Motor neuron (in vitro differentiated cells): ENCODE measurements at regions not wholly inside any gene's neighbourhood (a gene's known extent, or its start where the extent isn't known, plus 50 kb on each side); places are given as distances from the start of the nearest gene placed in this dataset.
"Not testable (repeated sequence)": the region's sequence is repeated elsewhere in the genome, so short reads cannot be mapped to it uniquely, and the experiment has no call there.

ENCODE experiments used
- ATAC-seq, 8 experiments: fragments of 200-7000 bp; cut with Tn5 transposase; replicated peaks in 6 of 8; 2 replicates each; pipeline ENCODE4 v1.8.0; 2021; ENCODE audit warnings: mild to moderate bottlenecking in 8 of 8, moderate library complexity in 8 of 8
- H3K27ac ChIP-seq, 2 donors: fragments of 250-450 bp; sonication (Bioruptor Pico); 2 replicates each; pipeline ENCODE4 v1.9.0; 2021; ENCODE audit warnings: antibody characterized with exemption in 2 of 2, mild to moderate bottlenecking in 2 of 2, moderate library complexity in 1 of 2
- H3K4me1 ChIP-seq, 2 donors: fragments of 250-450 bp; sonication (Bioruptor Pico); replicated peaks in 1 of 2; 2 replicates each; pipeline ENCODE4 v1.6.1; 2021; ENCODE audit warnings: antibody characterized with exemption in 2 of 2, mild to moderate bottlenecking in 2 of 2, moderate library complexity in 1 of 2
- H3K4me3 ChIP-seq, 5 donors: fragments of 250-450 bp; sonication (Bioruptor Pico); 2 replicates each; pipeline ENCODE4 v1.9.0; 2021; ENCODE audit warnings: antibody characterized with exemption in 5 of 5, mild to moderate bottlenecking in 5 of 5, moderate library complexity in 4 of 5
- WGBS, 10 experiments: fragments of 450-650 bp; shearing (Covaris generic); methylation state at CpG; one replicate each; pipeline ENCODE4 v1.0.0; 2022; 5-methylcytosine and 5-hydroxymethylcytosine counted together
- in situ Hi-C, 9 experiments: fragments of 400-800 bp; cut with MboI; loops; one replicate each; pipeline ENCODE4 v1.15.0; 2021; ENCODE audit warnings: low sequenced_read_pairs in 9 of 9, low pct_unique_long_range_greater_than_20kb in 2 of 9; ENCODE audit not compliant: unreplicated experiment in 9 of 9

DNA sequence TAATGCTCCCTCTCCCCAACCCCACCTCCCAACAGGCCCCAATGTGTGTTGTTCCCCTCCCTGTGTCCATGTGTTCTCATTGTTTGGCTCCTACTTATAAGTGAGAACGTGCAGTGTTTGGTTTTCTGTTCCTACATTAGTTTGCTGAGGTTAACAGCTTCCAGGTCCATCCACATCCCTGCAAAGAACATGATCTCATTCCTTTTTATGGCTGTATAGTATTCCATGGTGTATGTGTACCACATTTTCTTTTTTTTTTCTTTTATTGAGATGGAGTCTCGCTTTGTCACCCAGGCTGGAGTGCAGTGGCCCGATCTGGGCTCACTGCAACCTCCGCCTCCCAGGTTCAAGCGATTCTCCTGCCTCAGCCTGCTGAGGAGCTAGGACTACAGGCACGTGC, 86.8 kb downstream of the RAP2B start:
- not testable (repeated sequence) for H3K27ac ChIP-seq

DNA sequence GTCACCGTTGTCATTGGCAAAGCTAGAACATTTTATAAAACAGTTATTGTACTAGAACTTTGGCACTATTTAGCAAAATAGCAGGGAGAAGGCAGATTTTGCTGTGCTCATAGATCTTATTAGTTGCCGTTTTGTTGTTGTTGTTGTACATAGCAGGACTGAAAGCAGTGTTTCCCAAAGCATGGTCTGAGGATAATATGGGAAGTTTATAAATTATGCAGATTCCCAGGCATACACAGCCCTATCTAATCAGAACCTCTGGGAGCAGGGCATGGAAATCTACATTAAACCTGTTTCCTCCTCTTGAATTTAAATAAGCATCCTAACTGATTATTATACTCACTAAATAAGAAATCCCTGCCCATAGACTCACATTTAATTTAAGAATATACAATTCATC, 87.9 kb downstream of the RAP2B start:
- WGBS, 10 experiments: 21 to 100% (median 78%) methylated on average over 1 to 2 of the region's 2 CpGs
- ATAC-seq: no peak
- Histone ChIP-seq H3K4me1 (no peaks in the 10 kb centered on the region), H3K4me3 (no peak overlapping the region), H3K27ac (no peak overlapping the region)
- in situ Hi-C loops: no loop called here

More for the DNA sequence above, 86.8 kb downstream of the RAP2B start:
- ATAC-seq, in situ Hi-C loops, H3K4me3 ChIP-seq, H3K4me1 ChIP-seq: not testable (repeated sequence)
- 63 to 100% (median 83%) methylated on average over 1 to 2 of the region's 6 CpGs; no CpG with 5 or more reads in 6 of the 10 experiments for WGBS, 10 experiments

DNA sequence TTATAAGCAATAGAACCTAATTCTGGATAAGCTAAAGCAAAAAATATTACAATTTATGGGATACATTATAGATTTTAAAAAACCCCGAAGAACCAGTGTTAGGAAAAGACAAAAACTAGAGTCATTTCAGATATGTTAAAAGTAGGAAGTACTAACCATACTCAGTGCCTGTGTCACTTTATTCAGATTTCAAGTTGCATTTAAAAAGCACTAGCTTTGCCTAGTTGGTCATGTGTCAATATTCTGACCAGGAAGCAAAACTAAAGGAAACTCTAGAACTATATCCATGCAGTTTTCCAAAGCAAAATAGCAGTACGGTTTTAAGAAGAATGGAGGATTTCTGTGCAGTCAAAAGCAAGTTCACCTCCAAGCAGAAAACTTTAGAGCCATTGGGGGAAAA, 88.4 kb downstream of the RAP2B start:
- 67 to 95% (median 77%) methylated on average over 1 to 2 of the region's 2 CpGs for WGBS, 10 experiments
- in situ Hi-C loops: no loop called here
- H3K4me1 ChIP-seq: no peaks in the 10 kb centered on the region
- no peak overlapping the region for H3K27ac ChIP-seq
- H3K4me3 ChIP-seq: no peak overlapping the region
- ATAC-seq: peak in 1 of 8 experiments; percentile 31

DNA sequence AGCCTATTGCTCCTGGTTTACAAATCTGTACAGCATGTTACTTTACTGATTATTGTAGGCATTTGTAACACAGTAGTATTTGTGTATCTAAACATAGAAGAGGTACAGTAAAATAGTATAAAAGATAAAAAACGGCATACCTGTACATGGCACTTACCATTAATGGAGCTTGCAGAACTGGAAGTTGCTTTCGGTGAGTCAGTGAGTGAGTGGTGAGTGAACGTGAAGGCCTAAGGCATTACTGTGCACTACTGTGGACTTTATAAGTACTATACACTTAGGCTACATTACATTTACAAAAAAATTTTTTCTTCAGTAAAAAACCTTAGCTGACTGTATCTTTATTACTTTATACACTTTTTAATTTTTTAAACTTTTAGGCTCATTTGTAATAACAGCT, 90.9 kb downstream of the RAP2B start:
- in situ Hi-C loops: no loop called here
- no peak overlapping the region for H3K4me3 ChIP-seq
- no peaks in the 10 kb centered on the region for H3K4me1 ChIP-seq
- H3K27ac ChIP-seq: no peak overlapping the region
- WGBS, 10 experiments: 52 to 100% (median 80%) methylated on average over 1 to 3 of the region's 3 CpGs; no CpG with 5 or more reads in 1 of the 10 experiments
- no peak for ATAC-seq

DNA sequence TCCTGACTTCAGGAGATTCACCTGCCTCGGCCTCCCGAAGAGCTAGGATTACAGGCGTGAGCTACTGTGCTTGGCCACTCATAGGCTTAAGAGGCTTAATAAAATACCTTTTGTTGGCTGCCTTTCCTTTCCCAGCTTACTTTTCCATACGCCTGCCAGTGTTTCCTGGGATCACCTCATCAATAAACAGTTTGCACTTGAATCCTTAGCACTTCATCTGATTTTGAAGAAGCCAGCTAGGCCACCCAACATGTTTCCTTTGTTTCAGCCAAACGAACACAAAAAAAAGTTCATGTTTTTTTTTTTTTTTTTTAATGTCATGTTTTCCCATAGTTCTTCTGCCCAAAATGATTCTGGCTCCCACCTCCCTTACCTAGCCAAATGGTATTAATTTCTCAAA, 92.3 kb downstream of the RAP2B start:
- Histone ChIP-seq H3K4me1 (no peaks in the 10 kb centered on the region), H3K4me3 (no peak overlapping the region), H3K27ac (no peak overlapping the region)
- in situ Hi-C loops: no loop called here
- WGBS, 10 experiments: 80 to 96% (median 87%) methylated on average over 1 to 5 of the region's 5 CpGs; no CpG with 5 or more reads in 1 of the 10 experiments
- ATAC-seq: no peak

DNA sequence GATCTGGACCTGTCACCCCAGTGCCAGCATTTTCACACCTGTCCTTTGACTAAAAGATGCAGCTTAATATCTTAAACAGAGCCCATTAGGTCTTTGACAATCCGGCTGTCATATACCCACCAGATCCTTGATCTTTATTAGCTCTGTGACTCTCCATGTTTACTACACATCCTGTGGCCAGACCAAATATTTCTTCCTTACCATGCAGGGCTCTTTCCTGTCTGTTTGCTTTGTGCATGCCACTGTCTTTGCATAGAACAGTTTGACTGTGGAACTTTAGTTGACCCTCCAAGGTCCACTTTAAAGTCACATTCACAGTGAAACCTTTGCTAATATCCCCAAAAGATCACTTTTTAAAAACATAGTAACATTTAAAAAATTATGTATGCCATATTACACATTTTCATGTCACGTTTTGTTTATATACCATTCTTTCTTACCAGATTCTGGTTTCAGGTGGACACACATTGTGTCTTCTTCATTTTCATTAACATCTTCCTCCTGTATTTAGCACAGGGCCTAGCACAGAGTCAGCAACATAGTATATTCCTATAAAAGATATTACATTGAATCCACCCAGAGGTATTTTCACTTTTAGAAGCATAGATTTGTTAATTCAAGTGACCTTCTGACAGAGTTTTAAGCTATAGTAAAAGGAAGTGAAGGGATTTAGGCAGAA, 95.8 kb downstream of the RAP2B start:
- in situ Hi-C loops: no loop called here
- WGBS, 10 experiments: 50 to 100% (median 95%) methylated on average over 1 to 2 of the region's 2 CpGs; no CpG with 5 or more reads in 1 of the 10 experiments
- H3K4me1 ChIP-seq: no peaks in the 10 kb centered on the region
- H3K4me3 ChIP-seq: no peak overlapping the region
- ATAC-seq: peak in 1 of 8 experiments; percentile 31
- no peak overlapping the region for H3K27ac ChIP-seq

DNA sequence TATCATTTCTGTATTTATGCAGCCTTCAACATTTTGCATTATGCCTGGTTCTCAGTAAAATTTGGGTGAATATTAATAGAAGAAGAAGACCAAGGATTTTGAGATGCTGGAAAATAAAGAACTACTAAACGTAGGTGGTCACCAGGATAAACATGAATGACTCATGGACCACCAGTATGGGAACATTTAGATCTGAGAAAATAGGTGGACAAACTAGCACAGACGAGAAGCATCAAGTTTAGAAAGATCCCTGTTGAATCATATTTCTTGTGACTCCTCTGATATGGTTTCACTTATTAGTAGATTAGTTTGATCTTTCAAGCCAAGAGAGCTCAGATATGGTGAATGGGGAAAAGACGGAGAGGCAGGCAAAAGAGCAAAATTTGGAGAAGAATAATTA, 97.9 kb downstream of the RAP2B start:
- Histone ChIP-seq H3K27ac (no peak overlapping the region), H3K4me3 (no peak overlapping the region), H3K4me1 (no peaks in the 10 kb centered on the region)
- in situ Hi-C loops: no loop called here
- 12 to 100% (median 75%) methylated on average over 1 to 3 of the region's 3 CpGs for WGBS, 10 experiments
- ATAC-seq: no peak

DNA sequence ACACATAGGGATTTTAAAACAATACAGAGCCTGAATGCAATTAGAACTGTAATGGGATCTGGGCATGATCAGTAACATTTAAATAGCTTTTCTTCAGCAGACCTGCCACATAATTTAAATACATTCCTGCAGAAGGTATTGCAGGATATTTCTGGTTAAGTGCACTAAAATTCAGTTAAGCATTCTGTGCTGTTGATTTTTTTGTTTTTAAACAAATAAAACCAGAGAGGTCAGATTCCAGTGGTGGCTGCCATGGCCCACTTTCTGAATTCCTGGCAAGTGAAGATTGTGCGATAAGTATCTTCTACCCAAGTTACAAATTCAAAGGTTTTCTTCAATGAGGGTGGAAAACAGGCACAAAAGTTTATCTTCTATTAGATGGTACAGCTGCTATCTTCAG, 98.7 kb downstream of the RAP2B start:
- in situ Hi-C loops: no loop called here
- H3K27ac ChIP-seq: no peak overlapping the region
- H3K4me3 ChIP-seq: no peak overlapping the region
- 13 to 100% (median 90%) methylated on average over 1 of the region's 1 CpG; no CpG with 5 or more reads in 1 of the 10 experiments for WGBS, 10 experiments
- no peaks in the 10 kb centered on the region for H3K4me1 ChIP-seq
- ATAC-seq: peak in 1 of 8 experiments; percentile 25

DNA sequence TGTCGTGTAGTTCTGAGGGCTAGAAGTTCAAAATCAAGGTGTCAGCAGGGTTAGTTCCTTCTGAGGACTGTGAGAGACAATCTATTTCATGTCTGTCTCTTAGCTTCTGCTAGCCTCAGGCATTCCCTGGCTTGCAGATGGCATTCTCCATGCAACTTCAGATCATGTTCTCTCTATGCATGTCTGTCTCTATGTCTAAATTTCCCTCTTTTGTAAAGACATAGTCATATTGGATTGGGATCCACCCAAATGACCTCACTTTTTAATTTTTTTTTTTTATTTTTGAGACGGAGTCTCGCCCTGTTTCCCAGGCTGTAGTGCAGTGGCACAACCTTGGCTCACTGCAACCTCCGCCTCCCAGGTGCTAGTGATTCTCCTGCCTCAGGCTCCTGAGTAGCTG, 104.6 kb downstream of the RAP2B start:
- in situ Hi-C loops: no loop called here
- Histone ChIP-seq H3K4me3 (no peak overlapping the region), H3K27ac (no peak overlapping the region), H3K4me1 (no peaks in the 10 kb centered on the region)
- WGBS, 10 experiments: 44 to 100% (median 89%) methylated on average over 1 to 3 of the region's 4 CpGs
- ATAC-seq: peak in 2 of 8 experiments; percentile 85 to 93

DNA sequence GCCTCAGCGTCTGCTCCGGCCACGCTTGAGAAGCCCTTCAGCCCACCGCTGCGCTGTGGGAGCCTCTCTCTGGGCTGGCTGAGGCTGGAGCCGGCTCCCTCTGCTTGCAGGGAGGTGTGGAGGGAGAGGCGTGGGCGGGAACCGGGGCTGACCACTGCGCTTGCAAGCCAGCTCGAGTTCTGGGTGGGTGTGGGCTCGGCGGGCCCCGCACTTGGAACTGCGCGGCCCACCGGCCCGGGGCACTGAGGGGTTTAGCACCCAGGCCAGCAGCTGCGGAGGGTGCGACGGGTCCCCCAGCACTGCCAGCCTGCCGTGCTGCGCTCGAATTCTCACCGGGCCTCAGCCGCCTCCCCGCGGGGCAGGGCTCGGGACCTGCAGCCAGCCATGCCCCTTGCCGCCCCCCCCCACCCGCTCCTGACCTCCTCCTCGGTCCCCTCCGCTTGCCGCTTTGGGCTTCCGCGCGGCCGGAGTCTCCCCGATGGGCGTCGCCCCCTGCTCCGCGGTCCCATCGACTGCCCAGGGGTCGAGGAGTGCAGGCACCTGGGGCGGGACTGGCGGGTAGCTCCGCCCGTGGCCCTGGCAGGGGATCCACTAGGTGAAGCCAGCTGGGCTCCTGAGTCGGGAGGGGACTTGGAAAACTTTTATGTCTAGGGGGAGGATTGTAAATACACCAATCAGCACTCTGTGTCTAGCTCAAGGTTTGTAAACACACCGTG, 106.7 kb downstream of the RAP2B start:
- Histone ChIP-seq H3K27ac (no peak overlapping the region), H3K4me1 (no peaks in the 10 kb centered on the region), H3K4me3 (no peak overlapping the region)
- WGBS, 10 experiments: 82 to 100% (median 92%) methylated on average over 1 to 9 of the region's 51 CpGs; no CpG with 5 or more reads in 4 of the 10 experiments
- ATAC-seq: no peak
- in situ Hi-C loops: no loop called here

DNA sequence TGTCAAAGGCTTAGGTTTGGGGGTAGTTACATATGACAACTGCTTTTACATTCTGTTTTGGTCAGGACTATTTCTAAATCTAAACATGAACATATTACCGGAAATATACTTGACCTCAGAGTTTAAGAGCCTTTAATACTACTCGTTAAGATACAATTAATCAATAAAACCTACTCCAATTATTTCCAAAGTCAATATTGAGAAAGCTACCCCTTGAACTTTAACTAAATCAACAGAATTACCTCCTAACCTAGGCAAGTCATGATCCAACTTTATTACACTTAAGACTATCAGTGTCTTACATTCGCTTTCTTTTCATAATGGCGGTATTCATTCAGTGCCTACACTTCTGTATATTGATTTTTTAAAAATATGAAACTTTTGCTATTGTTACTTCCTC, 107.7 kb downstream of the RAP2B start:
- in situ Hi-C loops: no loop called here
- ATAC-seq: no peak
- H3K4me3 ChIP-seq: no peak overlapping the region
- no peak overlapping the region for H3K27ac ChIP-seq
- WGBS, 10 experiments: 72 to 100% (median 94%) methylated on average over 2 to 4 of the region's 4 CpGs
- H3K4me1 ChIP-seq: no peaks in the 10 kb centered on the region

DNA sequence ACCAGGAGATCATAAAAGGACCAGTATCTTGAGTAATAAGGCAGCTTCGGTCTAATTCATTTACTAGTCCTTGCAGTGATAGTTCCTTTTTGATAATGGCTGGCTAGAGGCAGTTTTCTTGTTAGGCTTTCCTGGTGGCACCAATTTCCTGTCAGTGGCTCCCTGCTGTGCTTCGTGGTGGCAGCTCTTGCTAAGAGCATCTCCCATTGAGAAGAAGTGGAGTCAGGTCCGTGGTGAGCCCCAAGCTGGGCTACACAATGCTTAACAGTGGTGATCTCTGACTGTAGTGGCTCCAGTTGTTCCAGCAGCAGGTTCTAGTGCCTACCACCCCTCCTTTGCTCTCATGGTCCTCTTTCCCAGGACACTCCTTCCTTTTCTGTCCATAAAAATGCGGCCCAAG, 111.2 kb downstream of the RAP2B start:
- ATAC-seq: no peak
- Histone ChIP-seq H3K27ac (no peak overlapping the region), H3K4me3 (no peak overlapping the region), H3K4me1 (no peaks in the 10 kb centered on the region)
- in situ Hi-C loops: no loop called here
- WGBS, 10 experiments: 74 to 100% (median 83%) methylated on average over 1 to 3 of the region's 4 CpGs; no CpG with 5 or more reads in 5 of the 10 experiments

DNA sequence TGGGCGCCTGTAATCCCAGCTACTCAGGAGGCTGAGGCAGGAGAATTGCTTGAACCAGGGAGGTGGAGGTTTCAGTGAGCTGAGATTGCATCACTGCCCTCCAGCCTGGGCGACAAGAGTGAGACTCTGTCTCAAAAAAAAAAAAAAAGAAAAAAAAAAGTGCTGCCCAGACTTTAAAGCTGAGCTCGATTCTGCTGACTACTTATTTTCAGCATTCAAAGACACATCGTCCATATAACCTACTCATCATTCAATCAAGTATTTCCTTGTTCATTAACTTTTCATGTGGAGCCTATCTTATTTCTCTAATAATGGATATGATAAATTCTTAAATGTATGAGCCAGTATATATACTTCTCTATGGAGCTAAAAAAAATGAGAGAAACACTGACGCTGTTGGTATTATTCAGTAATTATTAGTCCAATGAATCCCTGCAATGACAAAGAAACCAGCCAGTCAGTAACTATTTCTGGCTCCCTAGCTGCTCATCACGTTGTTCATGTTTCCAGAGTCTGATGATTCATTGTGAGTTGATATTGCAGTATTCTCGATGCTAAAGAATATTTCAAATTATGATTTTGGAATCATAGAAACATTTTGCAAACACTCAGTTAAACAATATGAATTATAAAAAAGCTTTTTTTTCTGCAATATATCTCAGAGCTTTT, 111.9 kb downstream of the RAP2B start:
- WGBS, 10 experiments: 4 to 100% (median 54%) methylated on average over 1 to 7 of the region's 7 CpGs; no CpG with 5 or more reads in 2 of the 10 experiments
- Histone ChIP-seq H3K4me1 (no peaks in the 10 kb centered on the region), H3K27ac (no peak overlapping the region), H3K4me3 (no peak overlapping the region)
- in situ Hi-C loops: no loop called here
- ATAC-seq: peak in 6 of 8 experiments; percentile 38 to 75 (median 60)
